ENCODE measurements at regions not wholly inside any gene's neighbourhood (a gene's known extent, or its start where the extent isn't known, plus 50 kb on each side); places are given as distances from the start of the nearest gene placed in this dataset.

- no peak for DNase-seq (ENCODE audit: low spot score)
Observed at GRCh38 chr3:99199021-99199420, 297.5 kb upstream of the DCBLD2 start.

- DNase-seq (ENCODE audit: low spot score), result no peak
Observed at GRCh38 chr3:99191186-99191585, 289.7 kb upstream of the DCBLD2 start.

- no peak for DNase-seq (ENCODE audit: low spot score)
Observed at GRCh38 chr3:99188936-99189335, 287.4 kb upstream of the DCBLD2 start.

GRCh38 chr3:99186016-99186415 lies 284.5 kb upstream of the DCBLD2 start:
- no peak for DNase-seq (ENCODE audit: low spot score)

- no peak for DNase-seq (ENCODE audit: low spot score)
Observed at GRCh38 chr3:99176169-99176964, 274.9 kb upstream of the DCBLD2 start.

- DNase-seq (ENCODE audit: low spot score), result no peak
Observed at GRCh38 chr3:99175276-99175812, 273.8 kb upstream of the DCBLD2 start.

GRCh38 chr3:99172736-99173657 lies 271.5 kb upstream of the DCBLD2 start:
- DNase-seq (ENCODE audit: low spot score), result no peak

GRCh38 chr3:99171800-99172199 lies 270.3 kb upstream of the DCBLD2 start:
- DNase-seq (ENCODE audit: low spot score), result no peak

GRCh38 chr3:99170867-99171517 lies 269.5 kb upstream of the DCBLD2 start:
- no peak for DNase-seq (ENCODE audit: low spot score)

- no peak for DNase-seq (ENCODE audit: low spot score)
Observed at GRCh38 chr3:99167071-99167470, 265.6 kb upstream of the DCBLD2 start.

GRCh38 chr3:99163314-99163713 lies 261.8 kb upstream of the DCBLD2 start:
- no peak for DNase-seq (ENCODE audit: low spot score)

GRCh38 chr3:99159220-99159762 lies 257.8 kb upstream of the DCBLD2 start:
- no peak for DNase-seq (ENCODE audit: low spot score)

- DNase-seq (ENCODE audit: low spot score), result no peak
Observed at GRCh38 chr3:99145031-99145430, 243.5 kb upstream of the DCBLD2 start.

GRCh38 chr3:99143493-99143892 lies 242.0 kb upstream of the DCBLD2 start:
- DNase-seq (ENCODE audit: low spot score), result no peak

GRCh38 chr3:99134986-99135385 lies 233.5 kb upstream of the DCBLD2 start:
- no peak for DNase-seq (ENCODE audit: low spot score)

GRCh38 chr3:99131876-99132275 lies 230.4 kb upstream of the DCBLD2 start:
- DNase-seq (ENCODE audit: low spot score), result no peak

GRCh38 chr3:99128725-99129505 lies 227.4 kb upstream of the DCBLD2 start:
- DNase-seq (ENCODE audit: low spot score), result no peak

GRCh38 chr3:99128235-99128634 lies 226.7 kb upstream of the DCBLD2 start:
- no peak for DNase-seq (ENCODE audit: low spot score)

- no peak for DNase-seq (ENCODE audit: low spot score)
Observed at GRCh38 chr3:99126316-99126715, 224.8 kb upstream of the DCBLD2 start.

GRCh38 chr3:99119385-99119784 lies 217.9 kb upstream of the DCBLD2 start:
- no peak for DNase-seq (ENCODE audit: low spot score)

GRCh38 chr3:99118381-99118780 lies 216.9 kb upstream of the DCBLD2 start:
- DNase-seq (ENCODE audit: low spot score), result no peak

Data from left forelimb (tissue), 1 donor.